ELR (cell line): ENCODE measurements at regions not wholly inside any gene's neighbourhood (a gene's known extent, or its start where the extent isn't known, plus 50 kb on each side); places are given as distances from the start of the nearest gene placed in this dataset.
"Not testable (repeated sequence)": the region's sequence is repeated elsewhere in the genome, so short reads cannot be mapped to it uniquely, and the experiment has no call there.

Source experiments
- DNase-seq: peaks from one replicate; pipeline ENCODE4 v3.0.0-alpha.2; 2015; ENCODE audit warnings: low read depth

DNA sequence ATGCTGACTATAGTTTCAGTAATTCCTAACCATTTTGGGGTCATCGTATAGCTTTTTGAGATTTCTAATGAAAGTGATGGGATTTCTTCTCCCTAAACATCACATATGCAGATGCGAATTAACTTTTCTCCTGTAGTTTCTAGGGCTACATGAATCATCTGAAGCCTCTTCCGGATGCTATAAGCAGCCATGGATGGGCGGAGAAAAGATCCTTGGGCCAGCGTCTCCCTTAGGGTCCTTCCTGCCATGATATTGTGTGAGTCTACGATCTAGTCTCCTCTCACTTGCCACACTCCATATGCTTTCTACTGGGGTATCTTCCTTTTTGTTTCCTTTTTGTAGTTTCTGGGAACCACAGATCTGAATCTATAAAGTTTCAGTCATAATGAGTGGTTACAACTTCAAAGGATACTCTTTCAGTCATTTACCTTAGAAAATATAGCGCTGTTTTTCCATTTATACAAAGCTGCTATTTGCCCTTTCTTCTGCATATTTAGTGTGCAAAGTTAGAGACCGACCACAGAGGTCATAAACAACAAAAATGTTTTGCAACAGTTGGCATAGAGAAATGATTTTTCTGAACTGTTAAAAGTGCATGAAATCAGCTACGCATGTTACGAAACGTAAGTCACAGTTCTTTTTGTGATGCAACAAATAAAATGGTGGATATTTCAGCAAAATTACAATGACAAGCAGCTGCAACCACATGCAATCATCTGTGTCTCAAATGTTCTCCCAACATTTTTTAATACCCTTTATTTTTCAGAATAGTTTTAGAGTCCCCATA lies 396.2 kb upstream of the SLC35B3 start:
- no peak for DNase-seq

DNA sequence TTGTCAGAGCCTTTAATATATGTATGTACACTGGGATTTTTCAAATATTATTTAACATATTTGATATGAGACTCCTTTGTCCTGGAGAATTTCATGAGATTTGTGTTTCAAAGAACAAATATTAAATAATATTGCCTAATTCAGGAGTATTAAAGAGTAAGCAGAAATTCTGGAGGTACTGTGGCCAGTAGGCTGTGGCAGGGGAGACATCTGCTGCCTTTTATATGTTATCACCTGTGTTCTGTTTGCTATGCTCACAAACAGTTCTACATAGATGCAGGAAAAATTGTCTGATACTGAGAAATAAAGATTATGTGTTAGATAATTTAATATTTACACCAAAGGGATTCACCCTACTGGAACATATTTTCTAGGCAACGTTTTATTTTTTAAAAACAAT lies 395.4 kb upstream of the SLC35B3 start:
- no peak for DNase-seq

DNA sequence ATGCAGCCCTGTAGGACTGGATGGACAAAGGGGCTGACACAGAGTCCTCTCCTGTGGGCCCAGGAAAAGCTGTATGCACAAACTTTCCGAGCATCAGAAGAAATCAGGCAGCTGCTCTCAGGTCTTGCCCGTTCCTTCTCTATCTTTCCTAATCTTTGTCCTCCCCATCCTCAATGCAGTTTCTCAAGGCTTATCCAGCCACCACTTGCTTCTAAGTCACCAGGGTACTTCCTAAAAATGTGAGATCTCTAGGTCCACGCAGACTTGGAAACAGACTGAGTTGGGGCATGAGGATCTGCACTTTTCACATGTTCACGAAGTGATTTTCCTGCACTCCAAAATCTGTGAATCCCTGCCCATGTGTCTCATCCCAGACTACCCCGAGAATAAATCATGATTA lies 394.5 kb upstream of the SLC35B3 start:
- no peak for DNase-seq

DNA sequence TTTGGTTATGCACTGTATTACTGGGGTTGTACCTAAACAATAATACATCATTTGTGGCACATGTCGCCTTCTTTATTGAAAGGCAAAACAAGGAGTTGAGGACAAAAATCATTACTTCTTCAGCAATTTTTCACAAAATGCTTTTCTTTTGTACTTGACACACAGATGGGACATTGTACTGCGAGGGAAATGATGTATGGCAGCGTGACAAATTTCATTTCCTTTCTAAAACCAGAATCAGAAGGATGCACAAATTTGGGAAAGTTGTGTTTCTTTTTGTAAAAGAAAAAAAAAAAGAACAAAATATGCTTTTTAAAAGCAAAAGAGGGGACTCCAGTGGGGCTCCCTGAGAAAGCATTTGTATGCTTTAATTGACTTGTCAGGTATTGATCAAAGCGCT lies 394.0 kb upstream of the SLC35B3 start:
- no peak for DNase-seq

DNA sequence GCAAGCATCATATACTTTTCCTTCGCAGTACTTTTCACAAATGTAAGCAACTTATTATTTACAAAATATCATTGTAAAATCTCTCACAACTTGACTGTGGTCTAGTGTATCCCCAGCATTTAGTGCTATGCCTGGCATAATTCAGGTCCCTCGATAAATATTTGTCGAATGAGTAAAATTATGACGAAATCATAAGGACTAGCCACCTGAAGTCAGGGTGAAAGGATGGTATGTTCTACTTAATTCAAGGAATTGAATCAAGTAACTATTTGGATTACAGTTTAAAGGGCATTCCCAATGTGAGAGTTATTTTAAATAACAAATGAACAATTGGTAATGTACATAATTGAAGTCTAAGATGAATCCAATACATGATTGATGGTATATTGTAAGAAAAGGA lies 393.0 kb upstream of the SLC35B3 start:
- no peak for DNase-seq

DNA sequence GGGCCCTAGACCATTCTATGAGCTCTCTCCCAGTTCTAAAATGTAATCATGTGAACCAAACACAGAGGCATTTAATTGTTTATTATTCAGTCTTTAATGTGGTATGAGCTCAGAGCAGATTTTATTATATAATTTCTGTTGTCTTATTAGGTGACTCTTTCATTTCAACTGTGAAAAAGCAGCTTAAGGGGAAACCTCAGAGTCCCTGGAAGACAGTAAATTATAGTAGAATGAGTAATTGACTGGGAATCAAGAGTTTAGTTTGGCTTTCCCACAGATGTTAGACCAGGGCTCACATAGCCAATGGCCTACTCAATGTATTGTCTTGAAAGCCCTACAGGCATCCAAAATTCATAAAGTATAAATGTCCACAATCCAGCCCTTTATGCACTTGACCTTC lies 390.4 kb upstream of the SLC35B3 start:
- DNase-seq: no peak

DNA sequence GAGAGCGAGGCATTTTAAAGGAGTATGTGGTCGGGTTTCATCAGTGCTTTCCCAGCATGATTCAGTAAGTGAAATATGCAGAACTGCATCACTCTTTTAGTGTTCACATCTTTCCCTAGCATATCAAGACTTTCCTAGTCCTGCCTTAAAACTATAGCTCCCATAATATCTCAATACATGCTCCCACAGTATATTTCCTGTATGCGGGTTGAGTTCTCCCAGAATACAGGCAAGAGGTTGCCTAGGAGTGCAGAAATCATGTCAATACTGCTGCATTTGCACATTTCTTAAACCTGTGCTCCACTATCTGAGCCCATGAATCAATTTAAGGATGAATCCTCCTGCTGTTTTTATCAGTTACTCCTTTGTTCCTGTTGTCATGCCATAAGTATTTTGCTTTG lies 386.6 kb upstream of the SLC35B3 start:
- DNase-seq: no peak

DNA sequence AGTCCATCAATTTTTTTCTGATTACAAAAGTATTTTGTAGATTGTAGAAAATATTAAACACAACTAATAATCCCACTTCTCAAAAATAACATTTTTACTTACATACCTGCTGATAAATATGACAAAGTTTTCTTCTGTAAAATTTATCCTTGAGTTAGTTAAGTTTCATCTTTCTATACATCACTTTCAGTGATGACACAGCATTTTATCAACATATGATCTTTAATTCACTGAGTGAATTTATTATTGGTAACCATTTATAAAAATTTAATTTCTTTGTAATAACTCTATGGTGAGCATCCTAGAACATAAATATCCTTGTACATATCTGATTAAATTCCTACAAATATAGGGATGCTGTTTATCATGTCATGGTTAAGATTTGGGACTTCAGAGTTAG lies 385.0 kb upstream of the SLC35B3 start:
- DNase-seq: no peak

DNA sequence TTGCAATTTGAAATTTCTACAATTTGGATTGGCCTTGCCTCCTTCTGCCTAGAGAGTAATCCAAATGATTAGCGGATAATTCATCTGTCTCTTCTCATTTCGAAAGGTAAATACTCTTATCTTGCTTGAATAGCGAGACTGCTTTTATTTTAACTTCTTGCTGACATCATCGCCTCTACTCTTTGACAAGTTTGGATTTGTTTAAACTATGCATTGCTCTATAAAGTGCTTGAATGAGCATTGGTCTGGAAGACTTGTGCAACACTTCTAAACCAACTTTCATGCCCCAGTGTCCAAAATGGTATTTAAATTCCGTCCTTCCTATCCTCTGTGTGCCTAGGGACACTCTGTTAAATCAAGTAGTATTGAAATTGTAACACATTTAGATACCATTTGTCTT lies 384.1 kb upstream of the SLC35B3 start:
- no peak for DNase-seq

DNA sequence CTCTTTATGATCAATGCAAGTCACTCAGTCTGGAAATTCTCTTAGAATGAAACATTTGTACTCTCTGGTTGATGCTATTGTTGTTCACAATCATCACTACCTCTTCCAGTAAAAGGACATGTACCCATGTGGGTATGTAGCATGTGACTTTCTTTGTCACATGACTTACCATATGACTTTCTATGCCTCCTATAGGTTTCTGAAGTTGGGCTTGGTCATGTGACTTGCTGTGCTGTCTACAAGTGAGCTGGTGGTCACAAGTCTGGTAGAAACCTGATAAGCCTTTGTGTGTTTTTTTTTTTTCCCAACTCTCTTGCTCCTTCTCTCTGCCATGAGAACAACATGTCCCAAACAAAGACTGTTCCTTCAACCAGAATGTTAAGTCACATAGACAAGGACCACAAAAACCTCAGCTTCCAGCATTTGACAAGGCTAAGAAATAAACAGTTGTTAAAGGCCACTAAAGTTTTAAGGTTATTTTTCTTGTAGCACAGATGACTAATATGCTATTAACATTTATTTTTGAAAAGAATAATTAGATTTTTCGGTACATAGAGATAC lies 379.2 kb upstream of the SLC35B3 start:
- DNase-seq: no peak

DNA sequence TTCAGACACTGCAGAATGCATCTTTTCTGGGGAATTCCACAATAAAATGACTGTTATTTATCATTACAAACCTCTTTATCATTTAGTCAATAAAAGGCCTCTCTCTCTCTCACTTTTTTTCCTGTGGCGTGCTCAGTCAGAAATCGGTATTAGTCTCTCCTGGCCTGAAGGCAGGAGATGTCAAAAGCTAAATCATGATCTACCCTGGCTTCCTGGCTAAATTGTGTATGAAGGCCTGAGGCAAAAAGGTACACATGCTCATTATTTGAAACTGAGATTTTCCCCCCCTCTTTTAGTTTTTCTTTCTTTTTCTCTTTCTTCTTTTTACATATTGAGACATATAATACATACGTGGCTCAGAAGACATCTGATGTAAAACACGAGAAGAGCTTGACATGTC lies 375.0 kb upstream of the SLC35B3 start:
- DNase-seq: no peak

DNA sequence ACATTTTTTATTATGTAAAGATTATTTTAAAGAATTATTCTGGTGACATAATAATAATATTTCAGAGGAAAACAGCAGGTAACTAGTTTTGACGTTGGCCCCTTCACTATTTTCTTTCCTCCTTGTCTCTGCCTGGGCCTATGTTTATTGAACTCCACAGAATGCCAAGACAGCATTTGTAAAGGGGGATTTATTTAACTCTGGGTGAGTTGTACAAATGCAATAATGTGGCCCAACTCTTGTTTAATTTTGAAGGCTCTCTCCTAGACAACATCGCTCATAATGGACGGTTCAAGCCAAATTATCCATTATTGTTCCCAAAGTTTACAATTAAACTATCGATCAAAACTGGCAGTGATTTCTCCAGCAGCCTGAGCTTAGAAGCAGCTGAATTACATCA lies 374.3 kb upstream of the SLC35B3 start:
- DNase-seq: no peak

DNA sequence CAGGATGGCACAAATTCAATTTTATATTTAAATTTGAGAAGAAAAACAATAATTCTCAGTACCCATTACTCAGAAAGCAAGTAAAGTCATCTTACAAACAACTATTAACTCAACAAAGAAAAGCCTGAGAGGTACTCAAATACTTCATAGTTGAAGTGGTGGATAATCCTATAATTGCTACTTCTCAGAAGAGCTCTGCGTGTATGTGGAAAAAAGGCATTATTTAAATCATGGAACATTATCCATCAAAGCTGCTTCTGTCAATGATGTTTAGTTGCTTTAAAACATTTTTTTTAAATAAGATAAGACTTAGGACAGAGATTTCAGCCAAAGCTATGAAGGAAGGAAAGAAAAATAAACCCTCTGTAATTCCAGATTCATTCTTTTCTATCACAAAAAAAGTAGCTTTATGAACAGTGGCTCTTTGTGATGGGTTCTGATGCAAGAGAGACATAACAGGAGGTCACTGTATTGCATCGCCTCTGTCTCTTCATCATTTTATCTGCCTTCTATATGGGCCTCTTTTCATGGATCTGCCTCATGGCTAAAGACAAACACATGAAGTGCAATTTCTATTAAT lies 367.9 kb upstream of the SLC35B3 start:
- DNase-seq: no peak

DNA sequence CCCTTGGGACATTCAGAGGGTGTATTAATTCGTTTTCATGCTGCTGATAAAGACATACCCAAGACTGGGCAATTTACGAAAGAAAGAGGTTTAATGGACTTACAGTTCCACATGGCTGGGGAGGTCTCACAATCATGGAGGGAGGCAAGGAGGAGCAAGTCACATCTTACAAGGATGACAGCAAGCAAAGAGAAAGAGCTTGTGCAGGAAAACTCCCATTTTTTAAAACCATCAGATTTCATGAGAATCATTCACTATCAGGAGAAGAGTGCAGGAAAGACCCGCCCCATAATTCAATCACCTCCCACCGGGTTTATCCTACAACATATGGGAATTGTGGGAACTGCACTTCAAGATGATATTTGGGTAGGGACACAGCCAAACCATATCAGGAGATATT lies 367.1 kb upstream of the SLC35B3 start:
- not testable (repeated sequence) for DNase-seq

DNA sequence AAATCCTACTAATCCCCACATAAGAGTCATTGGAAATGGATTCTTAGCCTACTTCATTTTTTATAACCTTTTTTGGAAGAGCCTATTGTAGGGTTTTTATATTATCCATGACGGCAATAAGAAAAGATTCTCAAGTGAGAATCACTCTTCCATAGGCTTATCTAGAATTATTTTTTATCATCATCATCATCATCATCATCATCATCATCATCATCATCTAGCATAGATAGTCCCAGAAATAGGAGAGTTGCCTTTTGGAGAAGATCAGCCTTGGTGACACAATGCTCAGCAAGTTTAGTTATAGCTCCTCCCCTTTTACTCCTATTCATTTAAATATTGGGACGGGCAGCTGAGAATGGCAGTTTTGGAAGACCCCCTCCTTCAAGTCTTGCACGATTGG lies 359.1 kb upstream of the SLC35B3 start:
- no peak for DNase-seq

DNA sequence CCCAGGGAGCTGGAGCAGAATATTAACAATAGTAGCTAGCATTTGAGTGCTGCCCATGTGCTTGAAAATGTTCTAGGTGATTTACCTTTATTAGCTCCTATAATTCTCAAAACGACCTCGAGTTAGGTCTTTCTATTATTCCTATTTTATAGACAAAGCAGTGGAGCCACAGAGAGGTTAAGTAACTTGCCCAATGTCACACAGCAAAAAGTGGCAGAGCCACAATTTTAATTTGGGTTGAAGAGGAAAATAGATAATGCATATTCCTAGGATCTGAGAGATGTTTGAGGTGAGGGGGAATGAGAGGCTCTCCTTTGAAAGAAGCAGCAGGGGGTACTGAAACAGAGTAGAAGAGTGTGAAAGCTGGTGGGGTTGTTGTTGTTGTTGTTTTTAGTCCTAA lies 354.5 kb upstream of the SLC35B3 start:
- DNase-seq: no peak

DNA sequence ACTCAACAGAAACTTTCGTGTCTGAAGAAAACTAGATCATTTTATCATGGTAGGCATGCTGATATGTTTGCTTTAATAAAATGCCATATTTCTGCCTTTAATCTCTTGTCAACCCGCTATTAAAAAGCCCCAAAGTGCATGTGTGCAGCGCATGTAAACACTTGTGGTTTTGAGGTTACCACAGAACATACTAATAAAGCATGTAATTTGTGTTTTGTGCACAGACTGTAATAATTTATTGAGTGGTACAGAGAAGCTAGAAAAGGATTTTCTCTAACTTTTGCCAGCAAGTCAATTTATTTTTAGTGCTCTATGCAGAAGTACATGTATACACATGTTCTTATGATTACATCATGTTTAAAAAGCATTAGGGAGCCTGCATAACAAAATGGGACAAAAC lies 349.9 kb upstream of the SLC35B3 start:
- DNase-seq: no peak

DNA sequence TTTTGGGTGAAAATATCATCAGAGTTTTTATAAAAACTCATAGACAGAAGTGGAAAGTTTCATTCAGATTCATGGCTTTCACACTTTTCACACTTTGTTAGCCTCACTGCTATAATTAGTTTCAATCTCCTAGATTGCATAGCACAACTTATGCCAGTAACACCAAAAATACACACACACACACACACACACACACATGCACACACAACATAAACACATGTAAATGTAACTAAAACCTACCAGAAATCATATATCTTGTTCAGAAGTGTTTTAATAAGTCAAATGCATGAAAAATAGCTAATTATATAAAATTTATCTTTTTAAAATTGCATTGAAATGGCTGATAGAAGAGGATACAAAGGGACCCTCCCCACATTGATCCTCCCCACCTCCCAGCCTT lies 347.8 kb upstream of the SLC35B3 start:
- no peak for DNase-seq

DNA sequence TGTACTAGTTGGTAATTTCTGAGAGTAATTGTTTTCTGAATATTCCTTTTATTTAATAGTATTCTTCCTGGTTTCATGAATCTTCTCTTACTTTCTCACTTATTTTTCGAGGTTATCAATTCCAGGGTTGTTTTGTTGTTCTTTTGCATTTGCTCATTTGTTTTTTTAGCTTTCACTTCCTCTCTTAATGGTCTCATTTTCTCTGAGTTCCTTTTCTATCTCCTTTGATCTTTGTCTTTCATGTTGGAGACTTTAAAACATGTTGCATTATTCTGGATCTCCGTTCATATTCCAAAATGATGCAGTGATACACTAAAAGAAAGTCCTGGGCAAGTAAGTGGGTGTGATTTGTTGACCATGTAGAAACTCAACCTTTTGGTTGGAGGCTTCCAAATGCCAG lies 345.3 kb upstream of the SLC35B3 start:
- DNase-seq: no peak

DNA sequence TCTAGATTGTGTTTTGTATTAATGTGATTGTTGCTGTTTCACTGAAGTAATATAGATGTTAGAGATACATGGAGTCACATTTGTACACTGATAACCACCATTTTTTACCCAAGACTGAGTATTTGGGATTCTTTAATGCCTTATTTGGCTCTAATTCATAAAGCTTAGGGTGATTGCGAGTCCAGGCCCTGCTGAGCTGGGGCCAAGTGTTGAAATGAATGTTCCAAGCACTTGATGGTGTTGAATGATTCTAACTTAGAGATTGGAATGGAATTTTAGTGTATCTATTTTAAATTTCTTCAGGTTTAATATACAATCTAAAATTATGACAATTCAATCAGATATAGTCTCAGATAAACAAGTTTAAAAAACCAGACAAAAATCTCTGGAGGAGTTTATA lies 329.4 kb upstream of the SLC35B3 start:
- no peak for DNase-seq

DNA sequence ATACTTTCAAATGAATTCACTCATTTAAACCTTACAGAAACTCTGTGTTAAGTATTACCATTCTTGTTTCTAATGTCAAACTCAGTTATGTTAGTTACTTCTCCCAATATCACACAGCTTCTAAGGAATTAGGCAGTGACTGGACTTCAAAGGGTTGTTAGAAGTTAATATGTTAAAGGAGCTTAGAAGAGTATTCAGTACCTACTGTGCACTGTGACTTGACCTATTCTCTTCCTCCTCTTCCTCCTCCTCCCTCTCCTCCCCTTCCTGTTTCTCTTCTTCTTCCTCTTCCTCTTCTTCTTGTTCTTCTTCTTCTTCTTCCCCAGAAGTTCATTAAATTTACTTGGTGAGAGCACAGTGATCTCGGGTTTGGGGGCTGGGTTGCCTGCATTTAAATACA lies 325.6 kb upstream of the SLC35B3 start:
- DNase-seq: no peak

DNA sequence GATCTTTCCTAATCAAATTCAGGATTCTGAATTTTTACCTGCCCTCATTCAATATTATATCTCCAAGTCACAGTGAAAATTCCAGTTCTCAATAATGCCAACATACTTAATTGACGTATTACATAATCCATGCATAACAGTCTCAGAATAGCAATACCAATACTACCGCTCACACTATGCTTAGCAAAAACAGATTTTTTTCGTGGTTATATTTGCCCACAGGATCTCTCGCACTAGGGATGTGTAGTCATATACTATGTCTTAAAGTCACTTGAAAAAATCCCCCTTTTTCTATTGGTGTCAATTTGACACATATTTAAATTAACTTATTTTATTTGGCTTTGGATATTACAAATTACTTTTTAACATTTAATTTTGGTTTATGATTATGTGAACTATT lies 323.1 kb upstream of the SLC35B3 start:
- no peak for DNase-seq

DNA sequence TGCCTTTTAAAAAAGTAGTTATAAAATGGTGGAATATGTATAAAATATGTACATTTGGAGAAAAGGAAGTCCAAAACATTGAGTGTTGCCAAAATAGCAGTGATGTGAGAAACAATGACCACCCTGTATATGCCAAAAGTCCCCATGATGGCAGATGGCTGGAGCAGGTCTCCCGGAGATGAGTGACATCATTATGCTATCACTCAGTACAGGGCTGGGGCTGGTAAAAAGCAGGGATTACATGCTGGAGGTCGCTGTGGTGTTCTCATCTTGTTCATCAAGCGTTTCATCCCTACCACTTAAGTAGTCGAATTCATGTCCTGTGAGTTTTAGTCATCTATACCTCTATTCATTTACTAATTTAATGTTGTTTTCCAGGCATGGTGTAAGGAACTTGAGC lies 315.3 kb upstream of the SLC35B3 start:
- no peak for DNase-seq

DNA sequence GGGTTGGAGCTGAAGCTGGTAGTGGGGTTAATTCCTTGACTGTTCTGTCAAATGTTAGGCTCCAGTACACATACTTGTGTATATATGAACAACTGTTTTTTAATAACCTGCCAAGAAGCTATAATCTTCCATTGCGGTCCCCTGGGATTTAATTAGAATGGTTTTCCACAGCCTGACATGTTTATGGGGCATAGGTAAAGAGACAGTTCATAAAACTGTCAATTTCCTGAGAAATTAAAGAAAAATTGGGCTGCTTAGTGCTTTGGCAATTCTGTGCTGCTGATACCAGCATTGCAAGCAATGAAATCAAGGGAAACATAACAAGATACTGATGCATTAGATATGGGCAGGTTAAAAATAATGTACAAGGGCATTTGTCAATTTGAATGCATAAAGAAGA lies 314.1 kb upstream of the SLC35B3 start:
- no peak for DNase-seq
